ENCODE measurements at regions not wholly inside any gene's neighbourhood (a gene's known extent, or its start where the extent isn't known, plus 50 kb on each side); places are given as distances from the start of the nearest gene placed in this dataset.

- Histone ChIP-seq H3K4me3 (replicated peaks; ENCODE audit: insufficient read depth, low read length) (no peak overlapping the region), H3K27ac (replicated peaks) (no peak overlapping the region), H3K27me3 (ENCODE audit: insufficient read depth, poor library complexity, severe bottlenecking) (peaks cover 90% of the 10 kb centered on the region)
- DNase-seq (ENCODE audit: low read depth in 1 of 2, low spot score in 1 of 2), result no peak
- TF ChIP-seq CTCF (IDR thresholded peaks at IDR 0.05; ENCODE audit: insufficient read depth, low read length), result no peak
- TF ChIP-seq SPI1 (IDR thresholded peaks at IDR 0.05; ENCODE audit: borderline replicate concordance, low read depth), result no peak
- TF ChIP-seq GABPA (IDR thresholded peaks at IDR 0.05; ENCODE audit: low read depth), result no peak
- TF ChIP-seq, protein P1, sequence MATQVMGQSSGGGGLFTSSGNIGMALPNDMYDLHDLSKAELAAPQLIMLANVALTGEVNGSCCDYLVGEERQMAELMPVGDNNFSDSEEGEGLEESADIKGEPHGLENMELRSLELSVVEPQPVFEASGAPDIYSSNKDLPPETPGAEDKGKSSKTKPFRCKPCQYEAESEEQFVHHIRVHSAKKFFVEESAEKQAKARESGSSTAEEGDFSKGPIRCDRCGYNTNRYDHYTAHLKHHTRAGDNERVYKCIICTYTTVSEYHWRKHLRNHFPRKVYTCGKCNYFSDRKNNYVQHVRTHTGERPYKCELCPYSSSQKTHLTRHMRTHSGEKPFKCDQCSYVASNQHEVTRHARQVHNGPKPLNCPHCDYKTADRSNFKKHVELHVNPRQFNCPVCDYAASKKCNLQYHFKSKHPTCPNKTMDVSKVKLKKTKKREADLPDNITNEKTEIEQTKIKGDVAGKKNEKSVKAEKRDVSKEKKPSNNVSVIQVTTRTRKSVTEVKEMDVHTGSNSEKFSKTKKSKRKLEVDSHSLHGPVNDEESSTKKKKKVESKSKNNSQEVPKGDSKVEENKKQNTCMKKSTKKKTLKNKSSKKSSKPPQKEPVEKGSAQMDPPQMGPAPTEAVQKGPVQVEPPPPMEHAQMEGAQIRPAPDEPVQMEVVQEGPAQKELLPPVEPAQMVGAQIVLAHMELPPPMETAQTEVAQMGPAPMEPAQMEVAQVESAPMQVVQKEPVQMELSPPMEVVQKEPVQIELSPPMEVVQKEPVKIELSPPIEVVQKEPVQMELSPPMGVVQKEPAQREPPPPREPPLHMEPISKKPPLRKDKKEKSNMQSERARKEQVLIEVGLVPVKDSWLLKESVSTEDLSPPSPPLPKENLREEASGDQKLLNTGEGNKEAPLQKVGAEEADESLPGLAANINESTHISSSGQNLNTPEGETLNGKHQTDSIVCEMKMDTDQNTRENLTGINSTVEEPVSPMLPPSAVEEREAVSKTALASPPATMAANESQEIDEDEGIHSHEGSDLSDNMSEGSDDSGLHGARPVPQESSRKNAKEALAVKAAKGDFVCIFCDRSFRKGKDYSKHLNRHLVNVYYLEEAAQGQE (IDR thresholded peaks at IDR 0.05; ENCODE audit: insufficient replicate concordance, low read depth), result no peak
- no peak for TF ChIP-seq POLR2AphosphoS5 (IDR thresholded peaks at IDR 0.05; ENCODE audit: low read depth)
Observed at GRCh38 chr11:43577566-43578264, 102.8 kb upstream of the HSD17B12 start.

DNA sequence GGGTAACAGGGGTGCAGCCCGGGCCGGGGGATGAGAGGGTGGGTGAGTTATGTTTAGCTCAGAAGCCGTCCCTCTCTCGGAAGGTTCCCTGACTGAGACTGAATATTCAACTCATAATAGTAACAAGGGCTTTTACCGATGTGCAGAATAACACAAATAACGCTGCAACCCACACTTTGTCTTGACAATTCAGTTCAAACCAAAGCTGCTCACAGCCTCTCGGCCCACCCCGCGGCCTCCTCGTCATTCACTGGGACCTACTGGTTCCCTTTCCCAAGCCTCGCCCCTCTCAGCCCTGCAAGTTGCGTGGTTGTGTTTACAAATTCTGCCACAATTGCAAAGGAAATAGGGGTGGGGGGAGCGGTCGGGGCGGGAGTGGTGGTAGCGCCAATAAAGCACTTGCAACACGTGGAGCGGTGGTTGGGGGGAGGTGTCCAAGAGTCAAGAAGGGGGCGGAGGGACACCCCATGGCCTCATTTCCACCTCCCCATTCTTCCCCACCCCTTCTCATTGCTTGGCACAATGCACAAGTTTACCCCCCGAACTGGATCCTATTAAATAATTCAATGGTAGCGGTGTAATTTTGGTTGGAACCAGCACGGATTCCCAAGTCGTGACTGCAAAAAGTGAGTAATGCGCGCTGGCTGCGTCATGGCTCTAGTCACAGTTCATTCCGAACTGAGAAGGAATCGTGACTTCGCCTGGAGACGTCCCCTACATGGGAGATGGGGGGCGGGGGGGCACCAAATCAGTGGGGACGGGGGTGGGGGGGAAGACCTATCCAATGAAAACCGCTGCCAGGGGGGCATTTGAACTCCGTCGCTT, 102.0 kb upstream of the HSD17B12 start:
- no peak for DNase-seq (ENCODE audit: low read depth in 1 of 2, low spot score in 1 of 2)
- peaks cover 91% of the 10 kb centered on the region for H3K27me3 ChIP-seq (ENCODE audit: insufficient read depth, poor library complexity, severe bottlenecking)
- H3K4me3 ChIP-seq (replicated peaks; ENCODE audit: insufficient read depth, low read length), result peak overlapping the region; percentile 48
- TF ChIP-seq SPI1 (IDR thresholded peaks at IDR 0.05; ENCODE audit: borderline replicate concordance, low read depth), result no peak
- no peak for TF ChIP-seq POLR2AphosphoS5 (IDR thresholded peaks at IDR 0.05; ENCODE audit: low read depth)
- no peak for TF ChIP-seq GABPA (IDR thresholded peaks at IDR 0.05; ENCODE audit: low read depth)
- TF ChIP-seq CTCF (IDR thresholded peaks at IDR 0.05; ENCODE audit: insufficient read depth, low read length), result no peak
- TF ChIP-seq, protein P1 (IDR thresholded peaks at IDR 0.05; ENCODE audit: insufficient replicate concordance, low read depth), result no peak
- no peak overlapping the region for H3K27ac ChIP-seq (replicated peaks)

DNA sequence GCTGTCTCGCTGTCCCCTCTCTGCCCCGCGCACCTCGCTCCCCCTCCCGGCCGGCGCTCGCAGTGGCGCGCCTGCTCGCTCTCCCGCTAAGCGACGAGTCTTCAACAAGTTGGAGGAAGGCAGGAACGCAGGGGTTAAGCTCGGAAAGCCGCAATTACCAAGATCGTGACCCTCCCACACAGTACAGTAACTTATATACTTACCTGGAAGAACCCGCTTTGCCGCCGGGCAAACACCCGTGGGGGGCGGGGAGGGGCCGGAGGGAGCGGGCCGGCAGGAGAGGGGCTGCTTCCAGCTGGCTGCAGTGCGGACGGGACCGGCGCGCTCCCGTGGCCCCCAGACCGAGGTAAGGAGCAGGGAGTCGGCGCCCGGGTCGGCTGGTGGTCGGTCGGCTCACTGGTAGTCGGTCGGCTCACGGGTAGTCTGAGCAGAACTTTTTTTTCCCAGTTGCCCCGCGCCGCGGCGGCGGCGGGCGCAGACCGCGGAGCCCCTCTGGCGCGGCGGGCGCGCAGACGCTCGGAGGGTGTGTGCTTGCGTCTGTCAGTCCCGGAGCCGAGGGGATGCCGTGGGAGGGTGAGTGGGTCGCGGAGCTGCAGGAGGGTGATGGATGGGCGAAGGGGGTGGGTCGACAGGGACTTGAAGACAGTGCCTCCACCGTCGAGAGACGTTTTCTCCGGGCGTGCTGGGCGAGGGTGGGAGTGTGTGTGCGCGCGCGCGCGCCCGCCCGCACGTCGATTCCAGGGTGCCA, 101.2 kb upstream of the HSD17B12 start:
- peak overlapping the region; percentile 48 for H3K4me3 ChIP-seq (replicated peaks; ENCODE audit: insufficient read depth, low read length)
- H3K27ac ChIP-seq (replicated peaks), result no peak overlapping the region
- no peak for TF ChIP-seq SPI1 (IDR thresholded peaks at IDR 0.05; ENCODE audit: borderline replicate concordance, low read depth)
- TF ChIP-seq, protein P1 (IDR thresholded peaks at IDR 0.05; ENCODE audit: insufficient replicate concordance, low read depth), result peak; percentile 36
- peak in 1 of 2 experiments; percentile 43 for DNase-seq (ENCODE audit: low read depth in 1 of 2, low spot score in 1 of 2)
- H3K27me3 ChIP-seq (ENCODE audit: insufficient read depth, poor library complexity, severe bottlenecking), result peaks cover 91% of the 10 kb centered on the region
